ENCODE measurements at regions not wholly inside any gene's neighbourhood (a gene's known extent, or its start where the extent isn't known, plus 50 kb on each side); places are given as distances from the start of the nearest gene placed in this dataset.

DNA sequence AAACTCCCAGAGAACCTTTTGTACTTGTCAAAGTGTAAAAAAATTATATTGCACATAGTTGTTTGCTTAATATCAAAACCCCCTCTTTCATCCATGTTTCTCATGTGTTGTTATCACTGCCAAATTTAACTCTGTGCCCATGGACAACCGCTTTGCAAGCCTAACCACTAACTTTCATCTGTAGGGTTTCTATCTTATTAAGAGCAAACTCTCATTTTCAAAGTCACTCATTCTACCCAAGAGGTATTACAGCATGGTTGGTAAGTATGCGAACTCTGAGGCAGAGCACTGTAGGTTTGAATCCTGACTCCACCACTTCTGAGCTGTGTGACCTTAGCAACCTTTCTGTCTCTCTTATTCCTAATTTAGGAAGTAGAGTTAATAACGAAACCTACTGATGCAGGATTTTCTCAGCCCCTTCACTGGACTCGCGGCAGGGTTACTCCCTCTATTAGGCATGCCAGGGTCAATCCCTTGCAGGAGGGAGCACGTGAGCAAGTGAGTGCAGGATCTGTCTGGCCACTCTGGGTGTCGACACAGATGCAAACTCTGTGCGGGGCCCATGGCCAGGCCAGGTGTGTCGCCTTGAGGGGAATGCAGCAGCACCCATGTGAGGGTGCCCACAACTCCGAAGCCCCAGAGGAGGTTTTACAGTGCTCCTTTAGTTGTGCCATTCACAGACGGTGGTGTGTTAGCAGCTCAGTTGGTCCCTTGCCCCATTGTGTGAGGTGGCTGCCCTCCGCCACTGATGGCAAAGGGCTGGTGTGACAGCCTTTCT, 361.5 kb upstream of the ADGRL2 start:
- in situ Hi-C loops (cut with MboI; ENCODE audit: low pct_unique_long_range_greater_than_20kb, low sequenced_read_pairs, unreplicated experiment): no loop called here
- TF ChIP-seq, protein P1, sequence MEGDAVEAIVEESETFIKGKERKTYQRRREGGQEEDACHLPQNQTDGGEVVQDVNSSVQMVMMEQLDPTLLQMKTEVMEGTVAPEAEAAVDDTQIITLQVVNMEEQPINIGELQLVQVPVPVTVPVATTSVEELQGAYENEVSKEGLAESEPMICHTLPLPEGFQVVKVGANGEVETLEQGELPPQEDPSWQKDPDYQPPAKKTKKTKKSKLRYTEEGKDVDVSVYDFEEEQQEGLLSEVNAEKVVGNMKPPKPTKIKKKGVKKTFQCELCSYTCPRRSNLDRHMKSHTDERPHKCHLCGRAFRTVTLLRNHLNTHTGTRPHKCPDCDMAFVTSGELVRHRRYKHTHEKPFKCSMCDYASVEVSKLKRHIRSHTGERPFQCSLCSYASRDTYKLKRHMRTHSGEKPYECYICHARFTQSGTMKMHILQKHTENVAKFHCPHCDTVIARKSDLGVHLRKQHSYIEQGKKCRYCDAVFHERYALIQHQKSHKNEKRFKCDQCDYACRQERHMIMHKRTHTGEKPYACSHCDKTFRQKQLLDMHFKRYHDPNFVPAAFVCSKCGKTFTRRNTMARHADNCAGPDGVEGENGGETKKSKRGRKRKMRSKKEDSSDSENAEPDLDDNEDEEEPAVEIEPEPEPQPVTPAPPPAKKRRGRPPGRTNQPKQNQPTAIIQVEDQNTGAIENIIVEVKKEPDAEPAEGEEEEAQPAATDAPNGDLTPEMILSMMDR (IDR thresholded peaks at IDR 0.05; ENCODE audit: extremely low read depth, insufficient read depth, missing control alignments): no peak
- DNase-seq (ENCODE audit: low spot score): peak; percentile 21

GRCh38 chr1:81437649-81438048, 363.1 kb upstream of the ADGRL2 start:
- in situ Hi-C loops (cut with MboI; ENCODE audit: low pct_unique_long_range_greater_than_20kb, low sequenced_read_pairs, unreplicated experiment): no loop called here
- DNase-seq (ENCODE audit: low spot score): peak; percentile 33
- TF ChIP-seq, protein P1 (IDR thresholded peaks at IDR 0.05; ENCODE audit: extremely low read depth, insufficient read depth, missing control alignments): no peak

- TF ChIP-seq, protein P1 (IDR thresholded peaks at IDR 0.05; ENCODE audit: extremely low read depth, insufficient read depth, missing control alignments): no peak
- no peak for DNase-seq (ENCODE audit: low spot score)
- in situ Hi-C loops (cut with MboI; ENCODE audit: low pct_unique_long_range_greater_than_20kb, low sequenced_read_pairs, unreplicated experiment): no loop called here
Observed at GRCh38 chr1:81437213-81437612, 363.5 kb upstream of the ADGRL2 start.

- in situ Hi-C loops (cut with MboI; ENCODE audit: low pct_unique_long_range_greater_than_20kb, low sequenced_read_pairs, unreplicated experiment): no loop called here
- no peak for DNase-seq (ENCODE audit: low spot score)
Observed at GRCh38 chr1:81435175-81435574, 365.6 kb upstream of the ADGRL2 start.

GRCh38 chr1:81433676-81434075, 367.1 kb upstream of the ADGRL2 start:
- TF ChIP-seq, protein P1 (IDR thresholded peaks at IDR 0.05; ENCODE audit: extremely low read depth, insufficient read depth, missing control alignments): no peak
- in situ Hi-C loops (cut with MboI; ENCODE audit: low pct_unique_long_range_greater_than_20kb, low sequenced_read_pairs, unreplicated experiment): no loop called here
- no peak for DNase-seq (ENCODE audit: low spot score)

More at GRCh38 chr1:81435175-81435574, 365.6 kb upstream of the ADGRL2 start:
- TF ChIP-seq, protein P1 (IDR thresholded peaks at IDR 0.05; ENCODE audit: extremely low read depth, insufficient read depth, missing control alignments): no peak

DNA sequence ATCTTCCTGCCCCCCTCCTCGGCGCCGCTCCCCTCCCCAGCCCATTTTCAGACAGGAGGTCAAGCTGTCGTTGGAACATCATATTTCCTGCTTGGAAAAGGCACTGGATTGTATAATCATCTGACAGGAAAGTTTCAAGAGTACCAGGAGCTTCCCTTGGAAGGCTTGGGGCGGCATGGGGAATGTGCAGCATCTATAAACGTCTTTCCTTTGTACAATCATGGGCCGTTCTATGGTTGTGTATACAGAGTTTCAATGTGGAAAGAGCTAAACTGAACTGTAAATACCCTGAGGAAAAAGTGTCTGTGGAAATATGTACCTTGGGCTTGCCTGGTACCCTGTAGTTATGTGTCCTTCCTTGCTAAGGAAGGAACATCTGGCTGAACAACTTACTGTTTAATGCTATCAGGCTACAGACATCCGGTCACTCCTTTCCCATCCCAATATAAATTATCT, 368.1 kb upstream of the ADGRL2 start:
- in situ Hi-C loops (cut with MboI; ENCODE audit: low pct_unique_long_range_greater_than_20kb, low sequenced_read_pairs, unreplicated experiment): no loop called here
- TF ChIP-seq, protein P1 (IDR thresholded peaks at IDR 0.05; ENCODE audit: extremely low read depth, insufficient read depth, missing control alignments): no peak
- no peak for DNase-seq (ENCODE audit: low spot score)

All from GM13977 (cell line).